A549 (cell line): ENCODE measurements at regions not wholly inside any gene's neighbourhood (a gene's known extent, or its start where the extent isn't known, plus 50 kb on each side); places are given as distances from the start of the nearest gene placed in this dataset.

Source experiments
- ATAC-seq, 2 experiments: fragments of 200-7000 bp in 1 of 2; fragments of >200 bp in 1 of 2; cut with Nextera tagmentation in 1 of 2; cut with Tn5 transposase in 1 of 2; 3 replicates each; pipeline versions ENCODE4 v1.8.0 to v1.9.1; 2018 to 2020; ENCODE audit warnings: mild to moderate bottlenecking in 1 of 2, moderate library complexity in 1 of 2
- CTCF ChIA-PET: fragments of 300-600 bp; sonication (Branson Sonifier 250); formaldehyde crosslinking; extraction: SDS; loops from one replicate; lab custom pipeline; 2021; ENCODE audit warnings: antibody characterized with exemption, inconsistent platforms; lab: Yijun Ruan, JAX
- POLR2A ChIA-PET: fragments of 350-600 bp; formaldehyde crosslinking; extraction: SDS; loops from one replicate; lab custom pipeline; 2021; ENCODE audit warnings: antibody characterized with exemption, inconsistent platforms; lab: Yijun Ruan, JAX
- DNase-seq, 2 experiments: peaks; one replicate each; pipeline versions ENCODE4 v3.0.0 to v3.0.0-alpha.2; 2011 to 2016; ENCODE audit warnings: low read depth in 1 of 2, low spot score in 1 of 2
- FAIRE-seq: peaks from 2 replicates; lab custom pipeline; 2011; peaks lifted over from hg19 to GRCh38; lab: Jason Lieb, UNC
- H3K27ac ChIP-seq, 2 experiments: fragments of >200 bp; sonication (Bioruptor Twin); formaldehyde crosslinking; 3 replicates each; pipeline ENCODE4 v1.5.1; 2016 to 2017
- H3K4me1 ChIP-seq: fragments of >200 bp; sonication (Bioruptor Twin); formaldehyde crosslinking; 3 replicates; pipeline ENCODE4 v1.6.1; 2016
- H3K4me2 ChIP-seq: fragments of >200 bp; sonication (Bioruptor Twin); formaldehyde crosslinking; 3 replicates; pipeline ENCODE4 v1.6.1; 2016
- H3K4me3 ChIP-seq: fragments of >200 bp; sonication (Bioruptor Twin); formaldehyde crosslinking; 3 replicates; pipeline ENCODE4 v1.5.1; 2016
- H3K9me3 ChIP-seq: fragments of >200 bp; sonication (Bioruptor Twin); formaldehyde crosslinking; 3 replicates; pipeline ENCODE4 v1.6.1; 2016
- BHLHE40 ChIP-seq: IDR thresholded peaks from 2 replicates; pipeline ENCODE4 v1.6.1; 2012; ENCODE audit warnings: low read depth, low read length, inconsistent platforms
- CBX8 ChIP-seq: fragments of 200-600 bp; sonication (generic); IDR thresholded peaks from 2 replicates; pipeline ENCODE4 v1.6.1; 2016
- CHD4 ChIP-seq: fragments of 200-600 bp; sonication (generic); IDR thresholded peaks from 2 replicates; pipeline ENCODE4 v1.6.1; 2016; ENCODE audit warnings: antibody characterized with exemption, mild to moderate bottlenecking, borderline replicate concordance
- CTCF ChIP-seq: fragments of >200 bp; sonication (Bioruptor Twin); formaldehyde crosslinking; IDR thresholded peaks from 3 replicates; pipeline ENCODE4 v1.5.1; 2016
- EHF ChIP-seq: fragments of 250-450 bp; sonication (Bioruptor Pico); IDR thresholded peaks from 2 replicates; pipeline ENCODE4 v1.5.0; 2020; ENCODE audit warnings: mild to moderate bottlenecking
- ESRRA ChIP-seq: fragments of 150-350 bp; IDR thresholded peaks from 2 replicates; pipeline ENCODE4 v1.6.1; 2014; ENCODE audit warnings: mild to moderate bottlenecking, low read length, borderline replicate concordance
- HMGXB4 ChIP-seq: fragments of 250-450 bp; sonication (Bioruptor Pico); IDR thresholded peaks from 2 replicates; pipeline ENCODE4 v1.5.0; 2021; ENCODE audit warnings: mild to moderate bottlenecking, moderate library complexity, borderline replicate concordance
- HOXB5 ChIP-seq: fragments of 250-450 bp; sonication (Bioruptor Pico); IDR thresholded peaks from 2 replicates; pipeline ENCODE4 v1.5.0; 2020; ENCODE audit warnings: mild to moderate bottlenecking, moderate library complexity
- KDM5A ChIP-seq: fragments of 200-600 bp; sonication (generic); IDR thresholded peaks from 2 replicates; pipeline ENCODE4 v1.6.1; 2016; ENCODE audit warnings: antibody characterized with exemption, mild to moderate bottlenecking
- MYC ChIP-seq: IDR thresholded peaks from 2 replicates; pipeline ENCODE4 v1.6.1; 2012; ENCODE audit warnings: mild to moderate bottlenecking, inconsistent platforms, low read length, improper control_type of control experiment, borderline replicate concordance
- NR3C1 ChIP-seq: fragments of >200 bp; sonication (Bioruptor Twin); formaldehyde crosslinking; IDR thresholded peaks from 3 replicates; pipeline ENCODE4 v1.6.1; 2017
- PHF8 ChIP-seq: fragments of 200-600 bp; sonication (generic); IDR thresholded peaks from 2 replicates; pipeline ENCODE4 v1.6.1; 2016; ENCODE audit warnings: low read depth, mild to moderate bottlenecking, antibody characterized with exemption, moderate library complexity, borderline replicate concordance
- POLR2A ChIP-seq: IDR thresholded peaks from 2 replicates; pipeline ENCODE4 v1.6.1; 2012; ENCODE audit warnings: mild to moderate bottlenecking, low read length
- RFX5 ChIP-seq: fragments of 450-650 bp; IDR thresholded peaks from 2 replicates; pipeline ENCODE4 v1.7.1; 2014; ENCODE audit warnings: antibody characterized with exemption, mild to moderate bottlenecking, moderate library complexity
- SMC3 ChIP-seq: fragments of >200 bp; sonication (Bioruptor Twin); formaldehyde crosslinking; IDR thresholded peaks from 3 replicates; pipeline ENCODE4 v1.6.1; 2018; ENCODE audit warnings: inconsistent platforms
- USF2 ChIP-seq: fragments of 450-650 bp; IDR thresholded peaks from 2 replicates; pipeline ENCODE4 v1.6.1; 2014; ENCODE audit warnings: antibody characterized with exemption
- ZC3H11A ChIP-seq: fragments of 450-650 bp; IDR thresholded peaks from 2 replicates; pipeline ENCODE4 v1.6.1; 2014; ENCODE audit warnings: antibody characterized with exemption, mild to moderate bottlenecking
- ZFP36 ChIP-seq: fragments of 450-650 bp; IDR thresholded peaks from 2 replicates; pipeline ENCODE4 v1.6.1; 2014; ENCODE audit warnings: borderline replicate concordance; ENCODE audit not compliant: partially characterized antibody
- WGBS: methylation state at CpG from one replicate; pipeline ENCODE4 v1.1.6; 2017; ENCODE audit errors: missing lambda C conversion rate; 5-methylcytosine and 5-hydroxymethylcytosine counted together
- TF ChIP-seq, protein P1 (sequence below): IDR thresholded peaks from 2 replicates; pipeline ENCODE4 v1.6.1; 2012
- TF ChIP-seq, protein P2 (sequence below): fragments of >200 bp; sonication (Bioruptor Twin); formaldehyde crosslinking; IDR thresholded peaks from 3 replicates; pipeline ENCODE4 v1.6.1; 2016
- TF ChIP-seq, protein P3 (sequence below): fragments of 150-350 bp; IDR thresholded peaks from 2 replicates; pipeline ENCODE4 v1.6.1; 2014; ENCODE audit warnings: low read depth, mild to moderate bottlenecking, low read length

- ATAC-seq, result no peak
- 86% methylated on average over 9 of the region's 9 CpGs for WGBS
- no peak for DNase-seq
- TF ChIP-seq HOXB5 (CRISPR knock-in tag) (no peak), CBX8 (no peak), POLR2A (no peak), ZFP36 (no peak), RFX5 (no peak), ESRRA (no peak)
- TF ChIP-seq, protein P1, sequence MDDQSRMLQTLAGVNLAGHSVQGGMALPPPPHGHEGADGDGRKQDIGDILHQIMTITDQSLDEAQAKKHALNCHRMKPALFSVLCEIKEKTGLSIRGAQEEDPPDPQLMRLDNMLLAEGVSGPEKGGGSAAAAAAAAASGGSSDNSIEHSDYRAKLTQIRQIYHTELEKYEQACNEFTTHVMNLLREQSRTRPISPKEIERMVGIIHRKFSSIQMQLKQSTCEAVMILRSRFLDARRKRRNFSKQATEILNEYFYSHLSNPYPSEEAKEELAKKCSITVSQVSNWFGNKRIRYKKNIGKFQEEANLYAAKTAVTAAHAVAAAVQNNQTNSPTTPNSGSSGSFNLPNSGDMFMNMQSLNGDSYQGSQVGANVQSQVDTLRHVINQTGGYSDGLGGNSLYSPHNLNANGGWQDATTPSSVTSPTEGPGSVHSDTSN, result no peak
- FAIRE-seq, result no peak
- ChIA-PET CTCF (no interaction called here), POLR2A (no interaction called here)
- H3K4me1 ChIP-seq, result peaks cover 46% of the 10 kb centered on the region
- no peak overlapping the region for H3K4me3 ChIP-seq
- H3K27ac ChIP-seq, result peak overlapping the region; percentile 73 to 79; a peak in 4 of 6 replicates
- H3K4me2 ChIP-seq, result no peak overlapping the region
- no peaks in the 10 kb centered on the region for H3K9me3 ChIP-seq
Observed at GRCh38 chr2:236748385-236748784, 178.8 kb downstream of the ACKR3 start.

DNA sequence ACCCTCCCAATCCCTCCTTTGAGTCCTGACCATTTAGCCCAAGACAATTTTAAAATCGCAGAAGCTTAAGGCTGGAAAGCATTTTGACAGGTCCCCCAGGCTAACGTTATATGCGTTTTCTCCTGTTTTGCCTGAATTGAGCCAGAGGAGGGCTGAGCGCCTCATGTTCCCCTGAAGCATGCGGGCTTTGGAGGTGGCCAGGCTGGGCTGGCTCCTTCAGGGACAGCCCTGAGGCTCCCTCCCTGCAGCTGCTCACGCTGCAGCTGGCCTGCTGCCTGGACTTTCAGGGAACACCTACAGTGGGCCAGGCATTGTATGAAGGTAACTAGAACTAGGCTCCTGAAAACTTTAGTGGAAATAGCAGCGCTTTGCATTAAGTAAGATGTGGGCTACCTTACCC lies 179.2 kb downstream of the ACKR3 start:
- no peak for ATAC-seq
- ChIA-PET CTCF (no interaction called here), POLR2A (no interaction called here)
- no peak for FAIRE-seq
- DNase-seq, result no peak
- Histone ChIP-seq H3K4me3 (no peak overlapping the region), H3K9me3 (no peaks in the 10 kb centered on the region), H3K4me1 (peaks cover 50% of the 10 kb centered on the region), H3K27ac (peak overlapping the region; percentile 6 to 79; a peak in 3 of 6 replicates), H3K4me2 (no peak overlapping the region)
- TF ChIP-seq HOXB5 (CRISPR knock-in tag) (no peak), CTCF (no peak), POLR2A (no peak), MYC (no peak), HMGXB4 (no peak), EHF (CRISPR knock-in tag) (no peak), PHF8 (no peak), BHLHE40 (no peak), KDM5A (no peak), CHD4 (no peak), SMC3 (no peak), ZC3H11A (no peak), NR3C1 (no peak), USF2 (no peak)
- TF ChIP-seq, protein P2, sequence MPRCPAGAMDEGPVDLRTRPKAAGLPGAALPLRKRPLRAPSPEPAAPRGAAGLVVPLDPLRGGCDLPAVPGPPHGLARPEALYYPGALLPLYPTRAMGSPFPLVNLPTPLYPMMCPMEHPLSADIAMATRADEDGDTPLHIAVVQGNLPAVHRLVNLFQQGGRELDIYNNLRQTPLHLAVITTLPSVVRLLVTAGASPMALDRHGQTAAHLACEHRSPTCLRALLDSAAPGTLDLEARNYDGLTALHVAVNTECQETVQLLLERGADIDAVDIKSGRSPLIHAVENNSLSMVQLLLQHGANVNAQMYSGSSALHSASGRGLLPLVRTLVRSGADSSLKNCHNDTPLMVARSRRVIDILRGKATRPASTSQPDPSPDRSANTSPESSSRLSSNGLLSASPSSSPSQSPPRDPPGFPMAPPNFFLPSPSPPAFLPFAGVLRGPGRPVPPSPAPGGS, result no peak
- TF ChIP-seq, protein P3, sequence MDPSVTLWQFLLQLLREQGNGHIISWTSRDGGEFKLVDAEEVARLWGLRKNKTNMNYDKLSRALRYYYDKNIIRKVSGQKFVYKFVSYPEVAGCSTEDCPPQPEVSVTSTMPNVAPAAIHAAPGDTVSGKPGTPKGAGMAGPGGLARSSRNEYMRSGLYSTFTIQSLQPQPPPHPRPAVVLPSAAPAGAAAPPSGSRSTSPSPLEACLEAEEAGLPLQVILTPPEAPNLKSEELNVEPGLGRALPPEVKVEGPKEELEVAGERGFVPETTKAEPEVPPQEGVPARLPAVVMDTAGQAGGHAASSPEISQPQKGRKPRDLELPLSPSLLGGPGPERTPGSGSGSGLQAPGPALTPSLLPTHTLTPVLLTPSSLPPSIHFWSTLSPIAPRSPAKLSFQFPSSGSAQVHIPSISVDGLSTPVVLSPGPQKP, result no peak
- WGBS, result 95% methylated on average over 6 of the region's 7 CpGs
